ENCODE measurements at regions not wholly inside any gene's neighbourhood (a gene's known extent, or its start where the extent isn't known, plus 50 kb on each side); places are given as distances from the start of the nearest gene placed in this dataset.

- no peak for TF ChIP-seq CTCF (IDR thresholded peaks at IDR 0.05)
- TF ChIP-seq EZH2 (IDR thresholded peaks at IDR 0.05) = no peak
Measured at GRCh38 chr11:96925862-96926261, 536.0 kb downstream of the JRKL start.
